Mucosa of rectum (tissue), 2 donors: ENCODE measurements at regions not wholly inside any gene's neighbourhood (a gene's known extent, or its start where the extent isn't known, plus 50 kb on each side); places are given as distances from the start of the nearest gene placed in this dataset.

Experiments
- H3K27ac ChIP-seq, 2 donors: one replicate each; pipeline ENCODE4 v1.7.0; 2013; ENCODE audit warnings: inconsistent platforms in 2 of 2, low read depth in 2 of 2, low read length in 2 of 2
- H3K27me3 ChIP-seq, 2 donors: one replicate each; pipeline ENCODE4 v1.7.0; 2013; ENCODE audit warnings: low read length in 2 of 2; ENCODE audit not compliant: control insufficient read depth in 2 of 2, insufficient read depth in 2 of 2
- H3K36me3 ChIP-seq, 2 donors: one replicate each; pipeline ENCODE4 v1.7.0; 2013; ENCODE audit warnings: low read length in 2 of 2; ENCODE audit not compliant: control insufficient read depth in 2 of 2, insufficient read depth in 2 of 2
- H3K4me1 ChIP-seq, 2 donors: one replicate each; pipeline ENCODE4 v1.7.0; 2013; ENCODE audit warnings: low read length in 2 of 2, mild to moderate bottlenecking in 1 of 2; ENCODE audit not compliant: control insufficient read depth in 2 of 2, insufficient read depth in 2 of 2
- H3K4me3 ChIP-seq, 2 donors: one replicate each; pipeline ENCODE4 v1.7.0; 2013; ENCODE audit warnings: low read length in 2 of 2
- H3K9ac ChIP-seq, 2 donors: one replicate each; pipeline ENCODE4 v1.7.0; 2013; ENCODE audit warnings: low read length in 2 of 2, low read depth in 1 of 2, mild to moderate bottlenecking in 1 of 2
- H3K9me3 ChIP-seq, 2 donors: one replicate each; pipeline ENCODE4 v1.7.0; 2013; ENCODE audit warnings: low read length in 2 of 2; ENCODE audit not compliant: control insufficient read depth in 2 of 2
- donor health status: healthy.
- donor health status: Normal muscosa, but diverticular disease.

GRCh38 chr12:92439420-92439805 lies 263.4 kb upstream of the PLEKHG7 start:
- no peak overlapping the region for H3K9ac ChIP-seq
- H3K9me3 ChIP-seq, result no peaks in the 10 kb centered on the region
- no peaks in the 10 kb centered on the region for H3K27me3 ChIP-seq
- no peak overlapping the region for H3K27ac ChIP-seq
- H3K36me3 ChIP-seq, result no peaks in the 10 kb centered on the region
- H3K4me3 ChIP-seq, result no peak overlapping the region
- H3K4me1 ChIP-seq, result no peaks in the 10 kb centered on the region

- no peaks in the 10 kb centered on the region for H3K9me3 ChIP-seq
- H3K27me3 ChIP-seq, result no peaks in the 10 kb centered on the region
- no peaks in the 10 kb centered on the region for H3K36me3 ChIP-seq
- H3K27ac ChIP-seq, result no peak overlapping the region
- no peaks in the 10 kb centered on the region for H3K4me1 ChIP-seq
- H3K9ac ChIP-seq, result no peak overlapping the region
- H3K4me3 ChIP-seq, result no peak overlapping the region
Measured at GRCh38 chr12:92438641-92439419, 264.0 kb upstream of the PLEKHG7 start.

- H3K4me3 ChIP-seq, result no peak overlapping the region
- no peak overlapping the region for H3K27ac ChIP-seq
- H3K4me1 ChIP-seq, result no peaks in the 10 kb centered on the region
- no peaks in the 10 kb centered on the region for H3K9me3 ChIP-seq
- H3K36me3 ChIP-seq, result no peaks in the 10 kb centered on the region
- H3K9ac ChIP-seq, result no peak overlapping the region
- no peaks in the 10 kb centered on the region for H3K27me3 ChIP-seq
Measured at GRCh38 chr12:92437452-92437851, 265.3 kb upstream of the PLEKHG7 start.

GRCh38 chr12:92436856-92437255 lies 265.9 kb upstream of the PLEKHG7 start:
- H3K27ac ChIP-seq, result no peak overlapping the region
- H3K27me3 ChIP-seq, result no peaks in the 10 kb centered on the region
- H3K4me3 ChIP-seq, result no peak overlapping the region
- no peaks in the 10 kb centered on the region for H3K9me3 ChIP-seq
- no peak overlapping the region for H3K9ac ChIP-seq
- H3K36me3 ChIP-seq, result no peaks in the 10 kb centered on the region
- no peaks in the 10 kb centered on the region for H3K4me1 ChIP-seq

GRCh38 chr12:92434607-92435025 lies 268.2 kb upstream of the PLEKHG7 start:
- Histone ChIP-seq H3K4me1 (no peaks in the 10 kb centered on the region), H3K9ac (no peak overlapping the region), H3K27ac (no peak overlapping the region), H3K4me3 (no peak overlapping the region), H3K27me3 (no peaks in the 10 kb centered on the region), H3K36me3 (no peaks in the 10 kb centered on the region), H3K9me3 (no peaks in the 10 kb centered on the region)

- no peak overlapping the region for H3K9ac ChIP-seq
- H3K36me3 ChIP-seq, result no peaks in the 10 kb centered on the region
- no peaks in the 10 kb centered on the region for H3K27me3 ChIP-seq
- H3K4me3 ChIP-seq, result no peak overlapping the region
- no peaks in the 10 kb centered on the region for H3K9me3 ChIP-seq
- H3K4me1 ChIP-seq, result no peaks in the 10 kb centered on the region
- peak overlapping the region; percentile 32 to 33 for H3K27ac ChIP-seq
Measured at GRCh38 chr12:92432724-92433441, 269.9 kb upstream of the PLEKHG7 start.

GRCh38 chr12:92431146-92431545 lies 271.6 kb upstream of the PLEKHG7 start:
- Histone ChIP-seq H3K27ac (no peak overlapping the region), H3K9me3 (no peaks in the 10 kb centered on the region), H3K4me3 (no peak overlapping the region), H3K4me1 (no peaks in the 10 kb centered on the region), H3K9ac (no peak overlapping the region), H3K27me3 (no peaks in the 10 kb centered on the region), H3K36me3 (no peaks in the 10 kb centered on the region)

- H3K36me3 ChIP-seq, result no peaks in the 10 kb centered on the region
- no peak overlapping the region for H3K27ac ChIP-seq
- H3K9me3 ChIP-seq, result no peaks in the 10 kb centered on the region
- H3K27me3 ChIP-seq, result no peaks in the 10 kb centered on the region
- no peak overlapping the region for H3K4me3 ChIP-seq
- H3K9ac ChIP-seq, result no peak overlapping the region
- H3K4me1 ChIP-seq, result no peaks in the 10 kb centered on the region
Measured at GRCh38 chr12:92426332-92426731, 276.5 kb upstream of the PLEKHG7 start.

- peaks cover 0 to 1% of the 10 kb centered on the region in 2 donors for H3K4me1 ChIP-seq
- H3K4me3 ChIP-seq, result no peak overlapping the region
- no peaks in the 10 kb centered on the region for H3K9me3 ChIP-seq
- no peaks in the 10 kb centered on the region for H3K36me3 ChIP-seq
- H3K9ac ChIP-seq, result no peak overlapping the region
- no peaks in the 10 kb centered on the region for H3K27me3 ChIP-seq
- H3K27ac ChIP-seq, result no peak overlapping the region
Measured at GRCh38 chr12:92425165-92425564, 277.6 kb upstream of the PLEKHG7 start.

GRCh38 chr12:92424338-92424737 lies 278.5 kb upstream of the PLEKHG7 start:
- no peak overlapping the region for H3K27ac ChIP-seq
- no peak overlapping the region for H3K9ac ChIP-seq
- no peaks in the 10 kb centered on the region for H3K27me3 ChIP-seq
- H3K36me3 ChIP-seq, result no peaks in the 10 kb centered on the region
- no peaks in the 10 kb centered on the region for H3K9me3 ChIP-seq
- H3K4me3 ChIP-seq, result no peak overlapping the region
- H3K4me1 ChIP-seq, result peaks cover 0 to 3% of the 10 kb centered on the region in 2 donors
